ENCODE measurements at regions not wholly inside any gene's neighbourhood (a gene's known extent, or its start where the extent isn't known, plus 50 kb on each side); places are given as distances from the start of the nearest gene placed in this dataset.
"Not testable (repeated sequence)": the region's sequence is repeated elsewhere in the genome, so short reads cannot be mapped to it uniquely, and the experiment has no call there.

DNA sequence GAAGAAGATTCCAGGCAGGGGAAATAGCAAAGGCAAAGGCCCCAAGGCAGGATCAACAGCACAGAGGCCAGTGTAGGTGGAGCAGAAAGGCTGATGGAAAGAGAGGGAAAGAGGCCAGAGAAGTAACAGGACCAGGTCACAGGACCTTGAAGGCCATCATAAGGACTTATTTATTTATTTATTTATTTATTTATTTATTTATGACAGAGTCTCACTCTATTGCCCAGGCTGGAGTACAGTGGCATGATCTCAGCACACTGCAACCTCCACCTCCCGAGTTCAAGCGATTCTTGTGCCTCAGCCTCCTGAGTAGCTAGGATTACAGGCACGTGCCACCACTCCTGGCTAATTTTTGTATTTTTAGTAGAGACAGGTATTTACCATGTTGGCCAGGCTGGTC lies 731.1 kb downstream of the MAFB start:
- TF ChIP-seq, protein P1, sequence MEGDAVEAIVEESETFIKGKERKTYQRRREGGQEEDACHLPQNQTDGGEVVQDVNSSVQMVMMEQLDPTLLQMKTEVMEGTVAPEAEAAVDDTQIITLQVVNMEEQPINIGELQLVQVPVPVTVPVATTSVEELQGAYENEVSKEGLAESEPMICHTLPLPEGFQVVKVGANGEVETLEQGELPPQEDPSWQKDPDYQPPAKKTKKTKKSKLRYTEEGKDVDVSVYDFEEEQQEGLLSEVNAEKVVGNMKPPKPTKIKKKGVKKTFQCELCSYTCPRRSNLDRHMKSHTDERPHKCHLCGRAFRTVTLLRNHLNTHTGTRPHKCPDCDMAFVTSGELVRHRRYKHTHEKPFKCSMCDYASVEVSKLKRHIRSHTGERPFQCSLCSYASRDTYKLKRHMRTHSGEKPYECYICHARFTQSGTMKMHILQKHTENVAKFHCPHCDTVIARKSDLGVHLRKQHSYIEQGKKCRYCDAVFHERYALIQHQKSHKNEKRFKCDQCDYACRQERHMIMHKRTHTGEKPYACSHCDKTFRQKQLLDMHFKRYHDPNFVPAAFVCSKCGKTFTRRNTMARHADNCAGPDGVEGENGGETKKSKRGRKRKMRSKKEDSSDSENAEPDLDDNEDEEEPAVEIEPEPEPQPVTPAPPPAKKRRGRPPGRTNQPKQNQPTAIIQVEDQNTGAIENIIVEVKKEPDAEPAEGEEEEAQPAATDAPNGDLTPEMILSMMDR (conservative IDR thresholded peaks at IDR 0.05; ENCODE audit: low read length) = not testable (repeated sequence)
- TF ChIP-seq EZH2phosphoT487 (IDR thresholded peaks at IDR 0.05; ENCODE audit: borderline replicate concordance) = not testable (repeated sequence)
